ENCODE measurements at regions not wholly inside any gene's neighbourhood (a gene's known extent, or its start where the extent isn't known, plus 50 kb on each side); places are given as distances from the start of the nearest gene placed in this dataset.
"Not testable (repeated sequence)": the region's sequence is repeated elsewhere in the genome, so short reads cannot be mapped to it uniquely, and the experiment has no call there.

DNA sequence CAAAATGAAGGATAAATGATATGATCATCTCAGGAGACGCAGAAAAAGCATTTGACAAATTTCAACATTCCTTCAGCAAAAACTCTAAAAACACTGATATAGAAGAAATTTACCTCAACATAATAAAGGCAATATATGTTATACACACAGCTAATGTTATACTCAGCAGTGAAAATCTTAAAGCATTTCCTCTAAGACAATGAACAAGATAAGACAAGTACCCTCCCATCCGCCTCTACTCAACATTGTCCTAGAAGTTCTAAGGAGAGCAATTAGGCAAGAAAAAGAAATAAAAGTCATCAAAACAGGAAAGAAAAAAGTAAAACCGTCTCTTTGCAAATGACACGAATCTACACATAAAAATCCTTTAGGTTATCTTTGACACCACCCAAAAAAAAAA, 1432.8 kb downstream of the CDH11 start:
- DNase-seq = no peak

- DNase-seq = no peak
These were observed 1437.4 kb downstream of the CDH11 start for GRCh38 chr16:63684149-63685101.

GRCh38 chr16:63682844-63683243, 1439.0 kb downstream of the CDH11 start:
- DNase-seq = no peak

GRCh38 chr16:63672493-63672892, 1449.4 kb downstream of the CDH11 start:
- no peak for DNase-seq

- DNase-seq = no peak
These were observed 1458.7 kb downstream of the CDH11 start for GRCh38 chr16:63663155-63663554.

DNA sequence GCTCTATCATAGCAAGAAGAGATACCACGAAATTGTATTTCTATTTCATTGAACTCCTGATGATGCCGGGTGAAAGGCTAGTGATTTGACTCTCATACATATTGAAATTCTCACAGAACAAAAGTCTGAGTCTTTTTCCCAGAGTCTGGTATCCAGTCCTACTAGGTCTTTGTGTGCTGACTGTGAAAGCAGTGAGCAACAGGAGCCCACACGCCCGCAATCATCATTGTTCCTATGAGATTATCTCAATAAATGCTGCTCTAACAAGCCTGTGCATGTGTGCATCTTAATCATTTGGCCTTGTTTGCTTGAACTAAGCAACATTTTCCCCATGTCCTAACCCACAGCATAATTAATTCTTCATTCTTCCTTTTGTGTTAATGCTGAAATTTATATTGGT, 1466.0 kb downstream of the CDH11 start:
- no peak for DNase-seq

- DNase-seq = peak; percentile 20
These were observed 1468.6 kb downstream of the CDH11 start for GRCh38 chr16:63653044-63653839.

- DNase-seq = no peak
These were observed 1469.8 kb downstream of the CDH11 start for GRCh38 chr16:63652091-63652490.

DNA sequence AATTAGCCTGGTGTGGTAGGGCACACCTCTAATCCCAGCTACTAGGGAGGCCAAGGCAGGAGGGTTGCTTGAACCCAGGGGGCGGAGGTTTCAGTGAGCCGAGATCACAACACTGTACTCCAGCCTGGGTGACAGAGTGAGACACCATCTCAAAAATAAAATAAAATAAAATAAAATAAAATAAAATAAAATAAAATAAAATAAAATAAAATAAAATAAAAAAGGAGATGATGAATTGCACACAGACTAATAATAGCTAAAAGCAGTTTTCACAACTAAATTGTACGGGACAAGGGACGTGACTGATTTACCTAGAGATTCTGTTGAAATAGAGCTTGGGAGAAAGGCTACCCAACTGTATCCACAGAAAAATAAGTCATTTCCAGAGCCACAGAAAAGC, 1471.3 kb downstream of the CDH11 start:
- DNase-seq = no peak

- not testable (repeated sequence) for DNase-seq
These were observed 1488.0 kb downstream of the CDH11 start for GRCh38 chr16:63633706-63634445.

- DNase-seq = no peak
These were observed 1492.6 kb downstream of the CDH11 start for GRCh38 chr16:63629272-63629671.

GRCh38 chr16:63628812-63629211, 1493.1 kb downstream of the CDH11 start:
- no peak for DNase-seq

DNA sequence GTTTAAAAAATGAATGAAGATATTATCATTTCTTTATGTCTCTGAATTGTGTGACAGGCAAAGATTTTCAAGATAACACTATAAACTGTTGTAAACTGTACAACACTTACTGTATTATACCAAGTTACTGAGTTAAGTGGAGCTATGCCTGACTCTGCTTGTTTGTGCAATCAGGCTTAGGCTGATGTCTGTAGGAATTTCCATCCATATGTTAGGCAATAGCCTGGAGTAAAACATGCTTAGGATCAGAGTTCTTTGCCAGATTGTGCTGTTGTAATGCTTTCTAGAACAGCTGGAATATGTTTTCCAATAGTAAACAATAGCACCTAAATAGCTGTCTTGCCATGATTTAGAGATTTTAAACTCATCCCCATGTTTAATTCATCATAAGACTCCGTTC, 1496.7 kb downstream of the CDH11 start:
- no peak for DNase-seq

DNA sequence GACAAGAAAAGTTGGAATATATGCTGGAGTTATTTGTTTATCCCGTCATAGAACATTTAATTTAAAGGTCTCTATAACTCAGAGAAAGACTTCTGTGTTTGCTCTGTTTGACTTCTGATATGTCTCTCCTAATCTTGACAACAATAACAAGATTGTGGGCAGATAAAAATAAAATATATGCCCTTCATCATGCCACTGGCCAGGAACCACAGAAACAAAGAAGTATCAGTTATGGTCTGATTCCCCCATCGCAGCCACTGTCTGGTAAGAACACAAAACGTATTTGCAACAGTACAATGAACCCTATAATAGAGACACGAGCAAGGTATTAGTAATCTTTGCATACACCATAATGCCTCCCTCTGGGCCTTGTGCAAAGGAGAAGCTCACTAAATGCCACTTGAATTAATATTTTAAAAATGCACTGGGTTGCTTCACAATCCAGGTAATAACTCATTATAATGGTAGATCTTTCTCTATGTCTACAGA, 1498.3 kb downstream of the CDH11 start:
- DNase-seq = no peak

GRCh38 chr16:63618896-63619485, 1502.9 kb downstream of the CDH11 start:
- DNase-seq = no peak

GRCh38 chr16:63617990-63618763, 1503.7 kb downstream of the CDH11 start:
- peak; percentile 27 for DNase-seq

- DNase-seq = peak; percentile 19
These were observed 1504.5 kb downstream of the CDH11 start for GRCh38 chr16:63617047-63617989.

GRCh38 chr16:63614429-63614828, 1507.4 kb downstream of the CDH11 start:
- peak; percentile 57 for DNase-seq

- DNase-seq = peak; percentile 68
These were observed 1508.2 kb downstream of the CDH11 start for GRCh38 chr16:63613701-63614100.
